ENCODE measurements at regions not wholly inside any gene's neighbourhood (a gene's known extent, or its start where the extent isn't known, plus 50 kb on each side); places are given as distances from the start of the nearest gene placed in this dataset.
"Not testable (repeated sequence)": the region's sequence is repeated elsewhere in the genome, so short reads cannot be mapped to it uniquely, and the experiment has no call there.

- DNase-seq, result peak; percentile 78
These were observed 233.2 kb downstream of the RPLP1 start for GRCh38 chr15:69685512-69686452.

DNA sequence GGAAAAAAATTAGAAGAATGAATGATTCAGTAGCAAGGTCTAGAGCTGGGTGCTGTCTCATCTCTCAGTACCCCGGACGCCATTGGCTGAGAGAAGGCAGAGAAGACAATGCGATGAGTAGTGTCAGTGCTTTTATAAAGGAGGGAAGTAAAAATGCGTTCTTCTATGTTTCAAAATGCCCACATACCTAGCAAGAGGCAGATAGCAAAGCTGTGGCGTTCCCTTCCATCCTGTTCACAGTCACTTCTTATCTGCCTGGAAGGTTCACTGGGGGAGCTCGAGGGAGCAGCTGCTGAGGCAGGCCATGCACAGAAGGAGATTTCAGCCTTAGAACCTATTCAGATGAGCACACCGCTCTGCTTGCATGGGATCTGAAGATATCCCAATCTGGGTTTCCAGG lies 234.0 kb downstream of the RPLP1 start:
- no peak for DNase-seq

DNA sequence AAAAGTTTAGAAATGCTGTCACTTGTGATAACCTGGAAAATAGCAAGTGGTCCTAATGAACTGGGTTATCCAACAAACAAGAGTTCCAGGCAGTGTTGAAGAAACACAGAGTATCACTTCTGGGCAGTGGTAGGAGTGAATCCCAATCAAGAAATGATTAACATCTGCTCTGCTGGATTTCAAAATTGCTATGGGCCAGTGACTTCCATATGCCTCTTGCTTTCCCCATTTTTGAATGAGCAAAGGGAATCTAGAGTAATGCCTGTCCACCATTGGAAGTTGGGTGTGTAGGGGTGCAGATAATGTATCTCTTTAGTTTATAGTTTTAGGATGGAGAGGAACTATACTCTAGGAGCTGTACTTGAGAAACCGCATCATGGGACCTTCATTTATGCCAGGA lies 236.5 kb downstream of the RPLP1 start:
- no peak for DNase-seq

DNA sequence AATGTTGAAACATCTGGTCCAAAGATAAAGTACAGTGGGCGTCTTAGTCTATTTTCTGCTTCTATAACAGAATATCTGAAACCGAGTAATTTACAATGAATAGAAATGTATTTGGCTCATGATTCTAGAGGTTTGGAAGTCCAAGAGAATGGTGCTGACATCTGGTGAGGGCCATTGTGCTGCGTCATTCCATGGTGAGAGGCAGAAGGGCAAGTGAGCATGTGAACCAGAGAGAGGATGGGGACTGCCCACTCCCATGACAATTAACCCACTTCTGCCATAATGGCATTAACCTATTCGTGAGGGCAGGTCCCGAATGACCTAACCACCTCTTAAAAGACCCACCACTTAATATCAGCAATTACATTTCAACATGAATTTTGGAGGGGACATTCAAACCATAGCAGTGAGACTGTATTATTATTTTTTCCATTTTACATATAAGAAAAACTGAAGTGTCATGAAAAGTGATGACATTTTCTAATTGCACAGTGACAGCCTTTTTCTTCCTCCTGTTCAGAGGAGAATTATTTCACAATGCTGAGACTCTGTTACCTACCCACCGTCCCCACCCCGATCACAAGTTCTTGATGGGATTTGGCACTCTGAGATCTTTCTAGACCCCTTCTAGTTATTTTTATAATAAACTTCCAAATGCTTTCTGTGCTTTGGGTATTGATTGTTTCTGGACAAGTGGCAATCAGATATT lies 238.8 kb downstream of the RPLP1 start:
- no peak for DNase-seq

- DNase-seq, result peak; percentile 69
These were observed 239.7 kb downstream of the RPLP1 start for GRCh38 chr15:69692342-69692741.

DNA sequence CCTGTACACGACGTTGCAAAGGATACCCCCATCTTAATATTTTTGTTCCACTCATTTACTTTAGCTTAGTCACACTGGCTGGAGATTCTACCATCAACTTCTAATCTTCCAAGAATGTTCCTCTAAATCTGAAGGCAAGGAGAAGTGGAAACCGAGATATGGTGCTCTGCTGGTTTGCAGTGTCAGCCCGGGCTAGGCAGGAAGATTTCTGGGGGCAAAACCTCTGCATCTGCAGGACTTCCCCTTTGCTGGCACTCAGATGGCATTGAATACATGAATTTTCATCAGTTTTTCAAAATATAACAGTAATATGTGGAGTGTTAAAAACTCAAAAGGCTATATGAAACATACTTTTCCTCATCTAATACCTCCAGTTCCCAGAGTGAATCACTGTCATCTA lies 240.4 kb downstream of the RPLP1 start:
- no peak for DNase-seq

- DNase-seq, result no peak
These were observed 244.3 kb downstream of the RPLP1 start for GRCh38 chr15:69696946-69697345.

GRCh38 chr15:69697916-69698315 lies 245.3 kb downstream of the RPLP1 start:
- DNase-seq, result peak; percentile 48

- DNase-seq, result no peak
These were observed 246.5 kb downstream of the RPLP1 start for GRCh38 chr15:69699096-69699495.

- no peak for DNase-seq
These were observed 247.8 kb downstream of the RPLP1 start for GRCh38 chr15:69700380-69700779.

DNA sequence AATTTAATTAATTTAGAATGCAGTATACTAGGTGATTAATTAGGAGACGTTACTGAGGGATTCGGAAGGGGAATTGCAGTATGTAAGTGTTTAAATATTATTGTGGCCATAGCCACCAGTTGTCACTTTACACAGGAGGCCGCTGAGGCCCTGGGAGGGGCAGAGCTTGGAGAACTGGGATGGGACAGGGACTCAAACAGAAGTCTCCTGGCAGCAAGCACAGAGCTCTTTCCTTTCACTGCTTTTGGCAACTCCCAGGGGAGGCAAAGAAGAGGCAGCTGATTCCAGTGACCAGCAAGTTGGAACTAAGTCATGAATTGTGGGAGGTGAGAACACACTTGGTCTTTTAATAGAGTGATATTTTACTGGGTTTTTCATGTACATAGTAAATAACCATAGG lies 248.6 kb downstream of the RPLP1 start:
- no peak for DNase-seq

GRCh38 chr15:69703532-69704187 lies 251.0 kb downstream of the RPLP1 start:
- no peak for DNase-seq

DNA sequence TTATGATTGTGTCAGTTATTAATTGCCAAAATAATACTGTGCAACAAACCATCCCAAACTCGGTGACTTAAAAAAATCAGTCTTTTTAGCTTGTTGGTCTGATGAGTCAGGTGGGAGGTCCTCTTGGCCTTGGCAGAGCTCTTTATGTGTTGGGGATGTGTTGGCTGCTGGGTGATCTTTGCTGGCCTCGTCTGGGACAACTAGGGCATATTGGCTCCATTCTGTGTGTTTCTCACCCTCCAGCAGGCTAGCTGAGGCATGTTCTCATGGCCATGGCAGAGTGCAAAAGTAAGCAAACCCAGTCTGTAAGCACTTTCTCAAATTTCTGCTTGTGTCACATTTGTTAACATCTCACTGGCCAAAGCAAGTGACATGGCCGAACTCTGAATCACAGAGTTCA lies 251.6 kb downstream of the RPLP1 start:
- no peak for DNase-seq

DNA sequence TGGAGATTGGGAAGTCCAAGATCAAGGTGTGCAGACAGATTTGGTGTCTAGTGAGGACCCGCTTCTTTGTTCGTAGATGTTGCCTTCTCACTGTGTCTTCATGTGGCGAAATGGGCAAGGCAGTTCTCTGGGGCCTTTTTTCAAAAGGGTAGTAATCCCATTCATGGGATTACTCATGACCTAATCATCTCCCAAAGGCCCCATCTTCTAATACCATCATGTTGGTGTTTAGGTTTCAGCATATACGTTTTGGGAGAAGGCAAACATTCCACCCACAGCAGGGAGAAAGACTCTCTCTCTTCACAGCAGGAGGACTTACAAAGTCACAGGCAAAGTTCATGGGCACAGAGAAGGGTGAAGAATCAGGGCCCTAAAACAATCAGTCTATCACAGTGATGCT lies 252.1 kb downstream of the RPLP1 start:
- no peak for DNase-seq

- no peak for DNase-seq
These were observed 253.9 kb downstream of the RPLP1 start for GRCh38 chr15:69706353-69707097.

DNA sequence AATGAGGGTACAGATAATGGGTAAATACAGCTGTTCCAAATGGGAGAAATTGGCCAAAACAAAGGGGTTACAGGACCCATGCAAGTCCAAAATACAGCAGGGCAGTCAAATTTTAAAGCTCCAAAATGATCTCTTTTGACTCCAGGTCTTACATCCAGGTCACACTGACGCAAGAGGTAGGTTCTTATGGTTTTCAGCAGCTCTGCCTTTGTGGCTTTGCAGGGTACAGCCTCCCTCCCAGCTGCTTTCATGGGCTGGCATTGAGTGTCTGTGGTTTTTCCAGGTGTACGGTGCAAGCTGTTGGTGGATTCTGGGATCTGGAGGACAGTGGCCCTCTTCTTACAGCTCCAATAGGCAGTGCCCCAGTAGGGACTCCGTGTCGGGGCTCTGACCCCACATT lies 254.6 kb downstream of the RPLP1 start:
- DNase-seq, result not testable (repeated sequence)

GRCh38 chr15:69708436-69709122 lies 256.0 kb downstream of the RPLP1 start:
- DNase-seq, result not testable (repeated sequence)

- no peak for DNase-seq
These were observed 260.4 kb downstream of the RPLP1 start for GRCh38 chr15:69712991-69713390.

- DNase-seq, result no peak
These were observed 261.3 kb downstream of the RPLP1 start for GRCh38 chr15:69713726-69714559.

- DNase-seq, result no peak
These were observed 262.6 kb downstream of the RPLP1 start for GRCh38 chr15:69715210-69715609.

DNA sequence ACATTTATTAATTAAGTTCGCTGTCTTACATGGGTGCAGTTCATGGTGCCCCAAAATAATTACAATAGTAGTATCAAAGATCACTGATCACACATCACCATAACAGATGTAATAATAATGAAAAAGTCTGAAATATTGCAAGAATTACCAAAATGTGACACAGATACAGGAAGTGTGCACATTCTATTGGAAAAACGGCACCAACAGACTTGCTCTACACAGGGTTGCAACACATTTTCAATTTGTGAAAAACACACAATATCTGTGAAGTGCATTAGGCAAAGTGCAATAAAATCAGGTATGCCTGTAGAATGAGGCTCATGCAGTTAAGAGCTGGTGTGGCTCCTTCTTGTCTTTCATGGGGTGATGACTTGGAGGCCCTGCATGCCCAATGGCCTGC lies 265.8 kb downstream of the RPLP1 start:
- no peak for DNase-seq
